ENCODE measurements at regions not wholly inside any gene's neighbourhood (a gene's known extent, or its start where the extent isn't known, plus 50 kb on each side); places are given as distances from the start of the nearest gene placed in this dataset.
"Not testable (repeated sequence)": the region's sequence is repeated elsewhere in the genome, so short reads cannot be mapped to it uniquely, and the experiment has no call there.

- H3K36me3 ChIP-seq (ENCODE audit: insufficient read depth, low read length), result no peaks in the 10 kb centered on the region
- H3K27me3 ChIP-seq (ENCODE audit: insufficient read depth, low read depth, low read length), result no peaks in the 10 kb centered on the region
- H3K4me3 ChIP-seq (ENCODE audit: low read length), result no peak overlapping the region
- H3K79me2 ChIP-seq (replicated peaks; ENCODE audit: insufficient read depth, low read length), result no peaks in the 10 kb centered on the region
- no peaks in the 10 kb centered on the region for H3K9me3 ChIP-seq (ENCODE audit: low read length)
- no peaks in the 10 kb centered on the region for H3F3A ChIP-seq (ENCODE audit: insufficient read depth, low read length, poor library complexity, severe bottlenecking)
- no peaks in the 10 kb centered on the region for H3K9me2 ChIP-seq (ENCODE audit: insufficient read depth, low read length)
- no peaks in the 10 kb centered on the region for H4K20me1 ChIP-seq (ENCODE audit: insufficient read depth)
- H3K4me2 ChIP-seq (ENCODE audit: low read length), result no peak overlapping the region
- no peak overlapping the region for H3K27ac ChIP-seq (ENCODE audit: low read length)
- TF ChIP-seq RAD21 (conservative IDR thresholded peaks at IDR 0.05), result no peak
- TF ChIP-seq SMC3 (conservative IDR thresholded peaks at IDR 0.05; ENCODE audit: poor library complexity), result no peak
- TF ChIP-seq, protein P1, sequence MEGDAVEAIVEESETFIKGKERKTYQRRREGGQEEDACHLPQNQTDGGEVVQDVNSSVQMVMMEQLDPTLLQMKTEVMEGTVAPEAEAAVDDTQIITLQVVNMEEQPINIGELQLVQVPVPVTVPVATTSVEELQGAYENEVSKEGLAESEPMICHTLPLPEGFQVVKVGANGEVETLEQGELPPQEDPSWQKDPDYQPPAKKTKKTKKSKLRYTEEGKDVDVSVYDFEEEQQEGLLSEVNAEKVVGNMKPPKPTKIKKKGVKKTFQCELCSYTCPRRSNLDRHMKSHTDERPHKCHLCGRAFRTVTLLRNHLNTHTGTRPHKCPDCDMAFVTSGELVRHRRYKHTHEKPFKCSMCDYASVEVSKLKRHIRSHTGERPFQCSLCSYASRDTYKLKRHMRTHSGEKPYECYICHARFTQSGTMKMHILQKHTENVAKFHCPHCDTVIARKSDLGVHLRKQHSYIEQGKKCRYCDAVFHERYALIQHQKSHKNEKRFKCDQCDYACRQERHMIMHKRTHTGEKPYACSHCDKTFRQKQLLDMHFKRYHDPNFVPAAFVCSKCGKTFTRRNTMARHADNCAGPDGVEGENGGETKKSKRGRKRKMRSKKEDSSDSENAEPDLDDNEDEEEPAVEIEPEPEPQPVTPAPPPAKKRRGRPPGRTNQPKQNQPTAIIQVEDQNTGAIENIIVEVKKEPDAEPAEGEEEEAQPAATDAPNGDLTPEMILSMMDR (IDR thresholded peaks at IDR 0.05; ENCODE audit: poor library complexity, severe bottlenecking), result no peak
- TF ChIP-seq MXI1 (conservative IDR thresholded peaks at IDR 0.05; ENCODE audit: poor library complexity, severe bottlenecking), result no peak
- TF ChIP-seq POLR2AphosphoS5 (IDR thresholded peaks at IDR 0.05), result no peak
- no peak for TF ChIP-seq EZH2 (IDR thresholded peaks at IDR 0.05; ENCODE audit: borderline replicate concordance, insufficient read depth, low read length, poor library complexity, severe bottlenecking)
- TF ChIP-seq, protein P2, sequence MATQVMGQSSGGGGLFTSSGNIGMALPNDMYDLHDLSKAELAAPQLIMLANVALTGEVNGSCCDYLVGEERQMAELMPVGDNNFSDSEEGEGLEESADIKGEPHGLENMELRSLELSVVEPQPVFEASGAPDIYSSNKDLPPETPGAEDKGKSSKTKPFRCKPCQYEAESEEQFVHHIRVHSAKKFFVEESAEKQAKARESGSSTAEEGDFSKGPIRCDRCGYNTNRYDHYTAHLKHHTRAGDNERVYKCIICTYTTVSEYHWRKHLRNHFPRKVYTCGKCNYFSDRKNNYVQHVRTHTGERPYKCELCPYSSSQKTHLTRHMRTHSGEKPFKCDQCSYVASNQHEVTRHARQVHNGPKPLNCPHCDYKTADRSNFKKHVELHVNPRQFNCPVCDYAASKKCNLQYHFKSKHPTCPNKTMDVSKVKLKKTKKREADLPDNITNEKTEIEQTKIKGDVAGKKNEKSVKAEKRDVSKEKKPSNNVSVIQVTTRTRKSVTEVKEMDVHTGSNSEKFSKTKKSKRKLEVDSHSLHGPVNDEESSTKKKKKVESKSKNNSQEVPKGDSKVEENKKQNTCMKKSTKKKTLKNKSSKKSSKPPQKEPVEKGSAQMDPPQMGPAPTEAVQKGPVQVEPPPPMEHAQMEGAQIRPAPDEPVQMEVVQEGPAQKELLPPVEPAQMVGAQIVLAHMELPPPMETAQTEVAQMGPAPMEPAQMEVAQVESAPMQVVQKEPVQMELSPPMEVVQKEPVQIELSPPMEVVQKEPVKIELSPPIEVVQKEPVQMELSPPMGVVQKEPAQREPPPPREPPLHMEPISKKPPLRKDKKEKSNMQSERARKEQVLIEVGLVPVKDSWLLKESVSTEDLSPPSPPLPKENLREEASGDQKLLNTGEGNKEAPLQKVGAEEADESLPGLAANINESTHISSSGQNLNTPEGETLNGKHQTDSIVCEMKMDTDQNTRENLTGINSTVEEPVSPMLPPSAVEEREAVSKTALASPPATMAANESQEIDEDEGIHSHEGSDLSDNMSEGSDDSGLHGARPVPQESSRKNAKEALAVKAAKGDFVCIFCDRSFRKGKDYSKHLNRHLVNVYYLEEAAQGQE (IDR thresholded peaks at IDR 0.05; ENCODE audit: borderline replicate concordance), result no peak
- TF ChIP-seq EP300 (conservative IDR thresholded peaks at IDR 0.05; ENCODE audit: poor library complexity, severe bottlenecking), result no peak
- no peak for TF ChIP-seq TAF1 (IDR thresholded peaks at IDR 0.05; ENCODE audit: low read depth)
- no peak overlapping the region for H3K9ac ChIP-seq (ENCODE audit: low read length)
- H2AFZ ChIP-seq (ENCODE audit: low read depth, low read length), result no peak overlapping the region
Measured at GRCh38 chr4:30207389-30207788, 512.8 kb upstream of the PCDH7 start.

DNA sequence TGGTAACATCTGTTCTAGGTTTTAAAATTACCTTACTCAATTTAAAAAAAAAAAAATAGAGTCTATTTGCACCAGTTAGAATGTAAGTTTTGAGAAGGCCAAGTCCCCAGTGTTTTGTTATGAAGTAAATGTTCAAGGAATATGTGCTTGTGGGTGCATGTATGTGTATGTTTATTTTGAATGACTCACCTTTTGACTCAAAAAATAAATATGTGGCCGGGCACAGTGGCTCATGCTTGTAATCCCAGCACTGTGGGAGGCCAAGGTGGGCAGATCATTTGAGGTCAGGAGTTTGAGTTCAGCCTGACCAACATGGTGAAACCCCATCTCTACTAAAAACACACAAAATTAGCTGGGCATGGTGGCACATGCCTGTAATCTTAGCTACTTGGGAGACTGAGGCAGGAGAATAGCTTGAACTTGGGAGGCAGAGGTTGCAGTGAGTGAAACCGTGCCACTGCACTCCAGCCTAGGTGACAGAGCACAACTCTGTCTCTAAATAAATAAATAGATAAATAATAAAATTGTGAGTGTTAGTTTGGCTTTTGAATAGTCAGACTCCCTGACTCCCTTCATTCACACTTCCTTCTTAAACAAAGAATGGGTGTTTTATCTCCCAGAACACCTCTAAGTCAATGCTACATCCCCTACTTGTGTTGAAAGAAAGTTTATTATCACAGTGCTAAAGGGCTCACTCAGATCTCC, 511.3 kb upstream of the PCDH7 start:
- H3K4me2 ChIP-seq (ENCODE audit: low read length), result no peak overlapping the region
- H2AFZ ChIP-seq (ENCODE audit: low read depth, low read length), result no peak overlapping the region
- H3K9ac ChIP-seq (ENCODE audit: low read length), result no peak overlapping the region
- no peaks in the 10 kb centered on the region for H3K79me2 ChIP-seq (replicated peaks; ENCODE audit: insufficient read depth, low read length)
- H3F3A ChIP-seq (ENCODE audit: insufficient read depth, low read length, poor library complexity, severe bottlenecking), result no peaks in the 10 kb centered on the region
- H3K9me3 ChIP-seq (ENCODE audit: low read length), result no peaks in the 10 kb centered on the region
- H3K27ac ChIP-seq (ENCODE audit: low read length), result no peak overlapping the region
- no peaks in the 10 kb centered on the region for H3K9me2 ChIP-seq (ENCODE audit: insufficient read depth, low read length)
- H3K36me3 ChIP-seq (ENCODE audit: insufficient read depth, low read length), result no peaks in the 10 kb centered on the region
- no peak overlapping the region for H3K4me3 ChIP-seq (ENCODE audit: low read length)
- TF ChIP-seq TAF1 (IDR thresholded peaks at IDR 0.05; ENCODE audit: low read depth), result no peak
- TF ChIP-seq, protein P1 (IDR thresholded peaks at IDR 0.05; ENCODE audit: poor library complexity, severe bottlenecking), result no peak
- no peak for TF ChIP-seq RAD21 (conservative IDR thresholded peaks at IDR 0.05)
- TF ChIP-seq MXI1 (conservative IDR thresholded peaks at IDR 0.05; ENCODE audit: poor library complexity, severe bottlenecking), result no peak
- no peaks in the 10 kb centered on the region for H3K27me3 ChIP-seq (ENCODE audit: insufficient read depth, low read depth, low read length)
- H4K20me1 ChIP-seq (ENCODE audit: insufficient read depth), result no peaks in the 10 kb centered on the region

DNA sequence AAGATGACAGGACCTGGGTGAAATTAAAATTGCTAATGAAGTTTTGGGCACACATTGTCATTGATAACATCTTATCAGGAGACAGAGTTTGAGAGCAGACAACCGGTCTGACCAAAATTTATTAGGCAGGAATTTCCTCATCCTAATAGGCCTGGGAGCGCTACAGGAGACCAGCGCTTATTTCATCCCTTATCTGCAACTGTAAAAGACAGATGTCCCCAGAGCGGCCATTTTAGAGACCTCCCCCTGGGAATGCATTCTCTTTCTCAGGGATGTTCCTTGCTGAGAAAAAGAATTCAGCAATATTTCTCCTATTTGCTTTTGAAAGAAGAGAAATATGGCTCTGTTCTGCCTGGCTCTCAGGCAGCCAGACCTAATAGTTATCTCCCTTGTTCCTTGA, 504.2 kb upstream of the PCDH7 start:
- H3K9me3 ChIP-seq (ENCODE audit: low read length), result not testable (repeated sequence)

More for the DNA sequence above, 504.2 kb upstream of the PCDH7 start:
- not testable (repeated sequence) for H4K20me1 ChIP-seq (ENCODE audit: insufficient read depth); H3K4me3 ChIP-seq (ENCODE audit: low read length); H3K27ac ChIP-seq (ENCODE audit: low read length); H3K9ac ChIP-seq (ENCODE audit: low read length); H3K27me3 ChIP-seq (ENCODE audit: insufficient read depth, low read depth, low read length); H3K4me2 ChIP-seq (ENCODE audit: low read length); H3K36me3 ChIP-seq (ENCODE audit: insufficient read depth, low read length); H3F3A ChIP-seq (ENCODE audit: insufficient read depth, low read length, poor library complexity, severe bottlenecking); H3K79me2 ChIP-seq (replicated peaks; ENCODE audit: insufficient read depth, low read length); H2AFZ ChIP-seq (ENCODE audit: low read depth, low read length); H3K9me2 ChIP-seq (ENCODE audit: insufficient read depth, low read length)

Measured in neural cell (in vitro differentiated cells).